Stimulated activated CD4-positive, alpha-beta T cell treated with anti-CD3 and anti-CD28 coated beads, Interleukin-12 subunit alpha, Interleukin-12 subunit beta, amount 100 ng/mL, for 48 hours (primary cell): ENCODE measurements at regions not wholly inside any gene's neighbourhood (a gene's known extent, or its start where the extent isn't known, plus 50 kb on each side); places are given as distances from the start of the nearest gene placed in this dataset.
"Not testable (repeated sequence)": the region's sequence is repeated elsewhere in the genome, so short reads cannot be mapped to it uniquely, and the experiment has no call there.

ENCODE experiments used
- DNase-seq, 3 donors: peaks; one replicate each; pipeline ENCODE4 v3.0.0-alpha.2; 2020; ENCODE audit warnings: low read depth in 2 of 3, low spot score in 1 of 3

- no peak for DNase-seq
These were observed 139.9 kb upstream of the USP9X start for GRCh38 chrX:40945361-40945713.

DNA sequence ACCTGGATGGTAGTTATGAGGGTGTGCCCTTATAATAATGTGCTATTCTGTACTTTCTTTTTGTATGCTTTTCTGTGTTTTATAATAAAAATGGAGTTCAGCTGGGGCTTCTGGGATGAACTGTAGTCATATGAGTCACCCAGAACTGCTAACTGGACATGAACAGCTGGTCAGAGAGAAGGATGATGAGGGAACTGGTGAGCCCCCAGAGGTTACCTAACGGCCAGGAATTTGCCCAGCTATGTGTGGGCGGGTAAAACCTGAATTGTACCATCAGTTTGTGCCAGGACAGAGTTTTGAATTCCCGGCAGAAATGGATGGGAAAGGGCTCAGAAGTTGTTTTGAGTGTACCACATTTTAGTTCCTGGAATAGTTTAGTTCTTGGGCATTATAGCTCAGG lies 138.0 kb upstream of the USP9X start:
- DNase-seq = no peak

- DNase-seq = no peak
These were observed 136.2 kb upstream of the USP9X start for GRCh38 chrX:40949071-40949470.

GRCh38 chrX:40950546-40950945 lies 134.7 kb upstream of the USP9X start:
- DNase-seq = no peak

GRCh38 chrX:40951407-40951806 lies 133.8 kb upstream of the USP9X start:
- DNase-seq = not testable (repeated sequence)

GRCh38 chrX:40952855-40953254 lies 132.4 kb upstream of the USP9X start:
- no peak for DNase-seq

DNA sequence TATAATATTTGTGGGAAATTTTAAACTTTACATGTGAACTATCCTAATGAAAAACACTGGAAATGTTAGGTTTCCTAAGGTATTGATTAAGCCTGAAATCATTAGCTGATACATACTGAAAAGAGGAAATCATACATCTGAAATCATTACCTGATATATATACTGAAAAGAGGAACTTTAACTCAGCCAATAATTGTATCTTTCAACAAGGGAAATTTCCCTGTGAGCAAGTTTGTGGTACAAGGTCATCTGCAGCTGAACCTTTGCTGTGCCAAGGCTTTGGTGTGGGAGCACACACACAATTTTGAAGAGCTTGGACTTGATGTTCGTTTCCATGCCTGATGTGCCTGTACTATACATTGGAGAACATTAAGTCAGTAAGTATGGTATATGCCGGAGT lies 131.9 kb upstream of the USP9X start:
- no peak for DNase-seq

GRCh38 chrX:40960041-40960440 lies 125.2 kb upstream of the USP9X start:
- DNase-seq = no peak

- DNase-seq = no peak
These were observed 122.3 kb upstream of the USP9X start for GRCh38 chrX:40962793-40963407.

- no peak for DNase-seq
These were observed 121.2 kb upstream of the USP9X start for GRCh38 chrX:40964008-40964407.

DNA sequence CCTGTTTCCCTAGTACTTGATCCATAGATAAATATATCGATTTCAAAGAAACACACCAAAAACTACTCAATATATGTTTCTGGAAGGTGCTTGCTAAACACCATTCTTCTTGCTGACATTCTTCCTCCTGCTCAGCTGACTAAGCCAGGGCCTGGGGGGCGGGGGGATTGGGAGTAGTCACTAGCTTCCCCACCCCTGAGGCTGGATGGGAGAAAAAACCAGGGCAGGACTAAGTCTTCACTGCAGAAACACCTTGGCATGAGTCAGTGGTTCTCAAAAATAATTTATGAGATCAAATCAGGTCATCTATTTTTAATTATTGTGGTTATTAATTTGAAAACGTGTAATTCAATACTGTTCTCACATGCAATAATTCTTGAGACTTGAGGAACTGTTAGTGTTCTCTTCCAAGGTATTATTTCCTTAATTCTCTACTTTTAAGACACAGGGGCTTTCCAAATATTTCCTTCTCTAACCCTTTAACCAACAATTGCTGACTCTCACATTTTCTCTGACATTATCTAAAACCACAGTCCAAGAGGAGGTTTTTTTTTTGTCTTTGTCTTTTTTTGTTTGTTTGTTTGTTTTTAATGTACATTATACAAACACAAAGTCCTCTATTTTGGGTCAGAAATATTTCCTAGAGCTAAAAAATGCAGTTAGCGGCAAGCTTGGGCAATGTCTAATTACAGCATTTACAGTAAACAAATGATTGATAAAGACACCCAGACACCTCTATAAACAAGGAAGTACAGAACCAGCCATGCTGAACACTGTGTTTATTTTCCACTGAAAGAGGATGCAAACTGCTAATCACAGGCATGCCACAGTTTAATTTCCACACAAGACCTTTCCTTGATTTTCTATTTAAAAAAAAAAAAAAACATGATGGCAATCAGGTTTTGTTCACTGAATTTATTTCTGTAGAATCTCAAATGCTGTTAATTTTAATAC lies 120.3 kb upstream of the USP9X start:
- no peak for DNase-seq

DNA sequence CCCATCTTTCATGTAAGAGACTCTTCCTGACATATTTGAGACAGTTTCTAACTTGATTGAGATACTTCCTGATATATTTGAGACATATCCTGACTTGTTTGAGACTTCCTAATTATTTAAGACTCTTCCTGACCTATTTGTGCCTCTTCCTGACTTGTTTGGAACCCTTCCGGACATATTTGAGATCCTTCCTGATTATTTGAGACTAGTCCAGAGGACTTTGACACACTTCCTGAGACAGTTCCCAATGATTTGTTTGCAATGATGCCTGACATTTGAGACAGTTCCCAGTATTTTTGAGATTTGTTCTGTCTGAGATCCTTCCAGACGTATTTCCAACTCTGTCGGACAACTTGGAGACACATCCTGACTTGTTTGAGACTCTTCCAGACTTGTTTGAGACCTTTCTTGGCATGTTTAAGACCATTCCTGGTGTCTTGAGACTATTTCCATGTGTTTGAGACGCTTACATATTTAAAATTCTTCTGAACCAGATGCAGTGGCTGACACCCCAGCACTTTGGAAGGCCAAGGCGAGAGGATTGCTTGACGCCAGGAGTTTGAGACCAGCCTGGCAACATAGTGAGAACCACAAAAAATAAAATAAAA lies 118.9 kb upstream of the USP9X start:
- no peak for DNase-seq

DNA sequence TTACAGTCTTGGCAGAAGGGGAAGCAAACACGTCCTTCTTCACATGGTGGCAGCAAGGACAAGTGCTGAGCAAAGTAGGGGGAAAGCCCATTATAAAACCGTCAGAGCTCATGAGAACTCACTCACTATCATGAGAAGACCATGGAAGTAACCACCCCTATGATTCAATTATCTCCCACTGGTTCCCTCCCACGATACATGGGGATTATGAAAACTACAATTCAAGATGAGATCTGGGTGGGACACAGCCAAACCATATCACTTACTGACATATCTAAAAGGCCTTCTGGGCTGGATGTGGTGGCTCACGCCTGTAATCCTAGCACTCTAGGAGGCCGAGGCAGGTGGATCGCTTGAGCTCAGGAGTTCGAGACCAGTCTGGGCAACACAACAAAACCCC lies 117.1 kb upstream of the USP9X start:
- no peak for DNase-seq

GRCh38 chrX:40971736-40972135 lies 113.5 kb upstream of the USP9X start:
- DNase-seq = no peak

- DNase-seq = no peak
These were observed 111.6 kb upstream of the USP9X start for GRCh38 chrX:40973619-40974018.

- no peak for DNase-seq
These were observed 109.3 kb upstream of the USP9X start for GRCh38 chrX:40975951-40976350.

DNA sequence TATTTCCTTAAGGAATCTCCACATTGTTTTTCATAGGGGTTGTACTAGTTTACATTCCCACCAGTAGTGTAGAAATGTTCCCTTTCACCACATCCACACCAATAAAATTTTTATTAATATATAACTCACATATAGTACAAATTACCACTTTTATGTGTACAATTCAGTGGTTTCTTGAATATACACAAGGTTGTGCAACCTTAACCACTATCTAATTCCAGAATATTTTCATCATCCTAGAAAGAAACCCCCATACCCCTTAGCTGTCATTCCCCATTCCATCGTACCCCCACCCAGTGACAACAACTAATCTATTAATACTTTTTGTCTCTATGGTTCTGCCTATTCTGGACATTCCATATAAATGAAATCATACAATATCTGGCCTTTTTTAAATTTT lies 108.3 kb upstream of the USP9X start:
- no peak for DNase-seq

GRCh38 chrX:40984962-40985361 lies 100.3 kb upstream of the USP9X start:
- no peak for DNase-seq

GRCh38 chrX:40987413-40987812 lies 97.8 kb upstream of the USP9X start:
- no peak for DNase-seq

GRCh38 chrX:40988100-40988499 lies 97.1 kb upstream of the USP9X start:
- DNase-seq = no peak

- not testable (repeated sequence) for DNase-seq
These were observed 91.8 kb upstream of the USP9X start for GRCh38 chrX:40993395-40993794.

GRCh38 chrX:40996886-40997530 lies 88.2 kb upstream of the USP9X start:
- DNase-seq = no peak
